ENCODE measurements at regions not wholly inside any gene's neighbourhood (a gene's known extent, or its start where the extent isn't known, plus 50 kb on each side); places are given as distances from the start of the nearest gene placed in this dataset.

DNA sequence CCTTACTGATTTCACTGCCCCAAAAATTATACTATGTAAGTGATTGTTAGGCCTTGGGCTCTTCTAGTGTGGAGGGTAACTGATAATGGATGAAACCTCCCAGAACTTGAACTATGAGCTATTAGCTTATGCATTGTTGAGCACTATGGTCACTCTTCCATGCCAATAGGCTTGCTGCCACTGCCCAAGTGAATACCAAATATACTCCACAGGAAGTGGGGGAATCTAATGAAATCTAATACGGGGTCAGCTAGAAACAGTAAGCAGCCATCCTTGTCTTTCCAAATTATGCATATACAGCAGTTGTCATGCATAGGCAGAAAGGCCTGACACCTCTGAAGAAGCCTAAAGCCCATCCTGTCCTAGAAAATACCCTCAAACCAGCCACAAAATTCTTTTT, 198.7 kb upstream of the PTBP2 start:
- Histone ChIP-seq H3K4me1 (replicated peaks in 1 of 2; ENCODE audit: control insufficient read depth in 2 of 2, insufficient read depth in 2 of 2, low read length in 2 of 2) (no peaks in the 10 kb centered on the region), H3K79me2 (ENCODE audit: control insufficient read depth, insufficient read depth, low read length) (no peaks in the 10 kb centered on the region), H3K9ac (ENCODE audit: insufficient read depth in 1 of 2, low read depth in 2 of 2, low read length in 2 of 2) (no peak overlapping the region), H3K9me3 (replicated peaks; ENCODE audit: control insufficient read depth, insufficient read depth, low read depth, low read length) (no peaks in the 10 kb centered on the region), H4K20me1 (replicated peaks; ENCODE audit: control insufficient read depth, insufficient read depth, low read length) (no peaks in the 10 kb centered on the region), H3K9me1 (ENCODE audit: control insufficient read depth, insufficient read depth, low read length) (no peaks in the 10 kb centered on the region), H3K27ac (ENCODE audit: extremely low read depth, low read depth, low read length) (no peak overlapping the region), H3K36me3 (ENCODE audit: control insufficient read depth, insufficient read depth, low read length) (no peaks in the 10 kb centered on the region), H2AFZ (ENCODE audit: low read depth, low read length) (no peak overlapping the region), H3K4me2 (ENCODE audit: insufficient read depth, low read length) (no peak overlapping the region), H3K27me3 (ENCODE audit: control insufficient read depth in 2 of 2, insufficient read depth in 2 of 2, low read length in 2 of 2) (no peaks in the 10 kb centered on the region), H3K4me3 (no peak overlapping the region)
- POLR2A ChIA-PET = no interaction called here
- in situ Hi-C loops (cut with MboI) (no loop called here), intact Hi-C loops (cut with micrococcal nuclease) (no loop called here)
- FAIRE-seq = no peak
- TF ChIP-seq SOX6 (IDR thresholded peaks at IDR 0.05) = no peak
- TF ChIP-seq GATAD2B (IDR thresholded peaks at IDR 0.05; ENCODE audit: borderline replicate concordance) = no peak
- no peak for TF ChIP-seq NCOR1 (IDR thresholded peaks at IDR 0.05)
- TF ChIP-seq ZNF23 (CRISPR knock-in tag; IDR thresholded peaks at IDR 0.05) = no peak
- no peak for TF ChIP-seq GABPB1 (CRISPR knock-in tag; IDR thresholded peaks at IDR 0.05)
- TF ChIP-seq SETDB1 (IDR thresholded peaks at IDR 0.05; ENCODE audit: low read length) = no peak
- TF ChIP-seq, protein P1, sequence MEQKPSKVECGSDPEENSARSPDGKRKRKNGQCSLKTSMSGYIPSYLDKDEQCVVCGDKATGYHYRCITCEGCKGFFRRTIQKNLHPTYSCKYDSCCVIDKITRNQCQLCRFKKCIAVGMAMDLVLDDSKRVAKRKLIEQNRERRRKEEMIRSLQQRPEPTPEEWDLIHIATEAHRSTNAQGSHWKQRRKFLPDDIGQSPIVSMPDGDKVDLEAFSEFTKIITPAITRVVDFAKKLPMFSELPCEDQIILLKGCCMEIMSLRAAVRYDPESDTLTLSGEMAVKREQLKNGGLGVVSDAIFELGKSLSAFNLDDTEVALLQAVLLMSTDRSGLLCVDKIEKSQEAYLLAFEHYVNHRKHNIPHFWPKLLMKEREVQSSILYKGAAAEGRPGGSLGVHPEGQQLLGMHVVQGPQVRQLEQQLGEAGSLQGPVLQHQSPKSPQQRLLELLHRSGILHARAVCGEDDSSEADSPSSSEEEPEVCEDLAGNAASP (IDR thresholded peaks at IDR 0.05) = no peak
- TF ChIP-seq TAF7 (tag; IDR thresholded peaks at IDR 0.05) = no peak
- TF ChIP-seq, protein P2, sequence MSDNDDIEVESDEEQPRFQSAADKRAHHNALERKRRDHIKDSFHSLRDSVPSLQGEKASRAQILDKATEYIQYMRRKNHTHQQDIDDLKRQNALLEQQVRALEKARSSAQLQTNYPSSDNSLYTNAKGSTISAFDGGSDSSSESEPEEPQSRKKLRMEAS (CRISPR knock-in tag; IDR thresholded peaks at IDR 0.05) = no peak
- TF ChIP-seq ZBTB1 (CRISPR knock-in tag; IDR thresholded peaks at IDR 0.05; ENCODE audit: borderline replicate concordance, low read depth) = no peak
- TF ChIP-seq FOXK1 (CRISPR knock-in tag; IDR thresholded peaks at IDR 0.05; ENCODE audit: borderline replicate concordance) = no peak
- TF ChIP-seq PHTF2 (CRISPR knock-in tag; IDR thresholded peaks at IDR 0.05) = no peak
- TF ChIP-seq BRD4 (IDR thresholded peaks at IDR 0.05) = no peak
- no peak for TF ChIP-seq MTA2 (IDR thresholded peaks at IDR 0.05; ENCODE audit: low read depth)
- DNase-seq (ENCODE audit: extremely low read depth in 1 of 4, low spot score in 3 of 4) = no peak
- CTCF ChIA-PET (ENCODE audit: low intra/inter-chr PET ratio) = no interaction called here
- WGBS (ENCODE audit: insufficient coverage, low coverage, missing lambda C conversion rate) = 0% methylated on average over 1 of the region's 1 CpG
- no peak for ATAC-seq
- no TSS peak for BruUV-seq (replicated peaks)
